ENCODE measurements at regions not wholly inside any gene's neighbourhood (a gene's known extent, or its start where the extent isn't known, plus 50 kb on each side); places are given as distances from the start of the nearest gene placed in this dataset.

DNA sequence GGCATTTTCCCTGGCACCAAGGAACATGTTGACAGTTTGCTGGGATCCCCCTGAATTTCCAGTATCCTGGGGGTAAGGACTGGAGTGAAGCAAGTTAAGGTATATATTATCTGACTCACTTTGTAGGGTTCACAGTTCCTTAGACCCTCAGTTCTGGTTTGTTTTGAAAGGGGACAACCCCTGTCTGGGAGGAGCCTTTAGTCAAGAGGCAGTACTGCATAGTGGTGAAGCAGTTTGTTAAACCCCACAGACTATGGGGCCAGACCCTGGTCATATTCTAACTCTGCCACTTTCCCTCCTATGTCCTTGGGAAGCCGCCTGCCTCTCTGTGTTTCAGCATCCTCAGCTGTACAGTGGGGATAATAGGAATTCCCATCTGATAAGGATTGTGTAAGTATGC, 145.5 kb upstream of the ZFHX3 start:
- TF ChIP-seq ZNF274 (IDR thresholded peaks at IDR 0.05; ENCODE audit: insufficient read depth, insufficient read length) (no peak), MXI1 (IDR thresholded peaks at IDR 0.05; ENCODE audit: low read depth, low read length) (no peak), POLR2A (IDR thresholded peaks at IDR 0.05; ENCODE audit: low read depth, low read length) (no peak), CTCF (IDR thresholded peaks at IDR 0.05 in 2 of 3, conservative IDR thresholded peaks at IDR 0.05 in 1 of 3; ENCODE audit: control insufficient read depth in 2 of 3, extremely low read depth in 1 of 3, insufficient read depth in 1 of 3, low read depth in 3 of 3, low read length in 3 of 3) (no peak), MEF2A (IDR thresholded peaks at IDR 0.05; ENCODE audit: insufficient read depth, low read depth, low read length) (no peak), EP300 (IDR thresholded peaks at IDR 0.05; ENCODE audit: borderline replicate concordance in 1 of 2, control insufficient read depth in 1 of 2, low read depth in 2 of 2, low read length in 2 of 2) (no peak), SRF (IDR thresholded peaks at IDR 0.05; ENCODE audit: low read depth in 2 of 2, low read length in 2 of 2) (no peak), ATF3 (IDR thresholded peaks at IDR 0.05; ENCODE audit: borderline replicate concordance, extremely low read depth, low read depth, low read length) (no peak), HDAC2 (IDR thresholded peaks at IDR 0.05) (no peak), CREB1 (IDR thresholded peaks at IDR 0.05; ENCODE audit: low read depth) (no peak), EZH2 (IDR thresholded peaks at IDR 0.05; ENCODE audit: borderline replicate concordance, control insufficient read depth, low read depth, low read length) (no peak)
